NCI-H748 treated with DMSO at 0.1 percent for 48 hours (cell line): ENCODE measurements at regions not wholly inside any gene's neighbourhood (a gene's known extent, or its start where the extent isn't known, plus 50 kb on each side); places are given as distances from the start of the nearest gene placed in this dataset.
"Not testable (repeated sequence)": the region's sequence is repeated elsewhere in the genome, so short reads cannot be mapped to it uniquely, and the experiment has no call there.

Experiments
- DNase-seq: peaks from one replicate; lab custom pipeline; 2025; lab: John Stamatoyannopoulos, UW

- no peak for DNase-seq
These were observed 325.6 kb upstream of the MAGI2 start for GRCh38 chr7:79778786-79779770.

- no peak for DNase-seq
These were observed 322.4 kb upstream of the MAGI2 start for GRCh38 chr7:79775911-79776310.

GRCh38 chr7:79774150-79774549, 320.7 kb upstream of the MAGI2 start:
- DNase-seq = no peak

- no peak for DNase-seq
These were observed 317.5 kb upstream of the MAGI2 start for GRCh38 chr7:79770970-79771369.

- no peak for DNase-seq
These were observed 316.6 kb upstream of the MAGI2 start for GRCh38 chr7:79770063-79770462.

GRCh38 chr7:79767876-79768560, 314.6 kb upstream of the MAGI2 start:
- not testable (repeated sequence) for DNase-seq

GRCh38 chr7:79767192-79767591, 313.7 kb upstream of the MAGI2 start:
- not testable (repeated sequence) for DNase-seq

GRCh38 chr7:79761876-79762429, 308.5 kb upstream of the MAGI2 start:
- no peak for DNase-seq

GRCh38 chr7:79750941-79751340, 297.5 kb upstream of the MAGI2 start:
- not testable (repeated sequence) for DNase-seq

GRCh38 chr7:79749856-79750255, 296.4 kb upstream of the MAGI2 start:
- DNase-seq = no peak

GRCh38 chr7:79741684-79742083, 288.2 kb upstream of the MAGI2 start:
- no peak for DNase-seq

GRCh38 chr7:79740076-79740475, 286.6 kb upstream of the MAGI2 start:
- DNase-seq = no peak

GRCh38 chr7:79739036-79739709, 285.7 kb upstream of the MAGI2 start:
- DNase-seq = not testable (repeated sequence)

GRCh38 chr7:79736418-79736817, 283.0 kb upstream of the MAGI2 start:
- DNase-seq = no peak

- no peak for DNase-seq
These were observed 281.5 kb upstream of the MAGI2 start for GRCh38 chr7:79735012-79735411.

- DNase-seq = no peak
These were observed 280.7 kb upstream of the MAGI2 start for GRCh38 chr7:79734181-79734580.

- no peak for DNase-seq
These were observed 279.1 kb upstream of the MAGI2 start for GRCh38 chr7:79732535-79732934.

- no peak for DNase-seq
These were observed 277.5 kb upstream of the MAGI2 start for GRCh38 chr7:79730971-79731370.

GRCh38 chr7:79723833-79724618, 270.6 kb upstream of the MAGI2 start:
- no peak for DNase-seq

- DNase-seq = no peak
These were observed 268.8 kb upstream of the MAGI2 start for GRCh38 chr7:79722217-79722616.

- no peak for DNase-seq
These were observed 265.7 kb upstream of the MAGI2 start for GRCh38 chr7:79719216-79719615.
